GM21528 (cell line): ENCODE measurements at regions not wholly inside any gene's neighbourhood (a gene's known extent, or its start where the extent isn't known, plus 50 kb on each side); places are given as distances from the start of the nearest gene placed in this dataset.
"Not testable (repeated sequence)": the region's sequence is repeated elsewhere in the genome, so short reads cannot be mapped to it uniquely, and the experiment has no call there.

ENCODE experiments used
- ATAC-seq: cut with Tn5 transposase; IDR thresholded peaks from one replicate; pipeline ENCODE4 v1.9.1; 2021; ENCODE audit warnings: mild to moderate bottlenecking, moderate library complexity; ENCODE audit not compliant: unreplicated experiment, low FRiP score

DNA sequence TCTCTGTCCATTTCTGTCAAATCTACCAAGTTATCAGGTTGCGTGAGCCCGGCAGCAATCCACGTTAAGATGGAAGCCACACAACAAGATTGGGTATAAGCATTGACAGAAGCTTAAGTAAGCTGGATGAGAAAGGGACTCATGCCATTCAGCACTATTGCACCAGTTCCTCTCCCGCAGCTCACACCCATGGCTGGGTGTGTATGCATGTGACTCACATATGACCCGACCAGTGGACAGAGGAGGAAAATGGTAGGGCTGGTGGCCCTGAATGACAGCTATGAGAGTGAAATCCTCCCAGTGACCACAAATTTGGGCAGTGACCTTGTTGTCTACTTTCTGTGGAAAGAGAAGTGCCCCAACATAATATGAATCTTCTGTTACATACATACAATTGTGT, 113.5 kb downstream of the OTOR start:
- ATAC-seq, result no peak

DNA sequence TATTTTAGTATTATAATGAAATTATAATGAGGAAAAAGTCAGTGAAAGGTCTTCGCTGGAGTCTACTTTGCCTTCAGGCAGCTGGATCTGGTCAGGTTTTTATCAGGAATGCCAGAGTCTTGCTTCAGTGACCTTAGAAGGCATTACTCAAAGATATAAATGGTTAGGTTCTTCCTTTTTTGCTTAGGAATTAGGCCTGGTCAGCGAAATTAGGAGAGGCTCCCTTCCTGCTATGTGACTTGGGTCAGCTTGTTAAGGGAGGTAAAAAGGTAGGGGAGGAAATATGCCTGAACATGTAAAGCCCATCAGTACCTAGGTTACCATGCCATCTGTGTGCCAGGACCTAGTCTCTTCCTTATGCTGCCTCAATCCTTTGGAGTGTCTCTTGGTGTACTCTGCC, 115.1 kb downstream of the OTOR start:
- ATAC-seq, result no peak

DNA sequence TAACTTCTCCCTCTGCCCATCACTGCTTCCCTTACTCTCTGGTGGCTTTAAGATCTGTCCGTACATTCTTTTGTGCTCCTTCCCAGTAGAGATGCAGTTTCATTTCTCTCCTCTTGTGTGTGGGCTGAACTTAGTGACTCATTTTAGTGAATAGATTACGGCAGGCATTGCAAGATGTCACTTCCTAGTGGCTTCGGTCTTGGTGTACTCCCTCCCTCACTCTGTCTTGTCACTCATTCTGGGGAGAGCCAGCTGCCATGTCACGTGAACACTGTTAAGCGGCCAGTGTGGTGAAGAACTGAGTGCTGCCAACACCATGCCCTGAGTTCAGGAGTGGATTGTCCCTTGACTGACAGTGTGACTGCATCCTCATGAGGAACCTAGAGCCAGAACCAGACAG, 115.9 kb downstream of the OTOR start:
- no peak for ATAC-seq

DNA sequence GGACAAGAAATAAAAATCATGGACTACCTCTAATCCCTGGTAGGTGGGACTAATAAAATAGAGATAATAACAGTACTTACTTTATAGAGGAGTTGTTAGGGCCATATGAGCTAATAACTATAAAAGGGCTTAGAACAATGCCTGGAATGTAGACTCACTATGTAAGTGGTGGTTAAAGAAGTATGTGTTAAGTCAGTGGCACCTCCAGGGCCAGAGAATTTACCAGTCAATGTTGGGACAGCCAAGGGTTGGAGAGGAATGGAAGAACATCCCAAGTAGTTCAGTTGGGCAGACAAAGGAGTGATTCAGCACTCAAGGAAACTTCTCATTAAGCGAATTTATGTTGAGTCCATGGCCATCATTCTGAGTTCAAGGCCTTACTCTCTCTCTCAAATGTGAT, 116.8 kb downstream of the OTOR start:
- no peak for ATAC-seq

DNA sequence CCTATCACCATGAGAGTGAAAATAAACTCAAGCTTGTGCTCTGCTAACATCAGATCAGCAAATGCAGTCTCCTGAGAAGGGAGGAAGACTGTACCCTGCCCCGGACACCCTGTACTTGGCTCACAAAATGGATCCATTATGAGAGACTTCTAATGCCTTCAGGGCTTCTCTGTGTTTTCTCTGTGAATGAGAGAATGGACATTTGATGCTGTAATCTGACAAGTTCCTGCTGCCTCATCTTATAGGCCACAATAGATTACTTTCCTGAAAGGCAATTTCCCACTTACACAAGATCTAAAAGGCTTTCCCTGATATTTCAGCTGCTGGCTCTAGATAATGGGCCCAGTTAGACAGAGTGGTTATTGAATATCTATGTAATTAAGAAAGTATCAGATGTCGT, 117.2 kb downstream of the OTOR start:
- ATAC-seq, result no peak

DNA sequence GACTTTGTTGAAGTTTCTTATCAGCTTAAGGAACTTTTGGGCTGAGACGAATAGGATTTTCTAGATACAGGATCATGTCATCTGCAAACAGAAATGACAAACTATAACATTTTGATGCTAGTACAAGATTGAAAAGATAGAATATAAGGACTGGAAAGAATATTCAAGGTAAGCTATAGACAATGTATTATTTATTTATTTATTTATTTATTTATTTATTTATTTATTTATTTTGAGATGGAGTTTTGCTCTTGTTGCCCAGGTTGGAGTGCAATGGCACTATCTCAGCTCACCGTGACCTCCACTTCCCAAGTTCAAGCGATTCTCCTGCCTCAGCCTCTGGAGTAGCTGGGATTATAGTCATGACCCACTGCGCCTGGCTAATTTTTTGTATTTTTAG, 125.0 kb downstream of the OTOR start:
- not testable (repeated sequence) for ATAC-seq

DNA sequence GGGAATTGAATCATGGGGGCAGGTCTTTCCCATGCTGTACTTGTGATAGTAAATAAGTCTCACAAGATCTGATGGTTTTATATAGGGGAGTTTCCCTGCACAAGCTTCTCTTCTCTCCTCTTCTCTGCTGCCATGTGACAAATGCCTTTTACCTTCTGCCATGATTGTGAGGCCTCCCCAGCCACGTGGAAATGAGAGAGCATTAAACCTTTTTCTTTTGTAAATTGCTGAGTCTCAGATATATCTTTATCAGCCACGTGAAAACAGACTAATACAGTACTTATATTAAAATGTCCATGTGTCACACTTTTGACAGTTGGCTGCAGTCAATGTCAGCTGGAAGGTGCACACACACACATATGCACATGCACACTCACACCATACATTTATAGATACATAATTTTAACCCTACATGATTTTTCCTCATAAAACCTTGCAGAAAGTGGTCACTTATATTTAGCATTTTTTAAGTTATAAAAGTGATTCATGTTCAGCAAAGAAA, 128.9 kb downstream of the OTOR start:
- ATAC-seq, result no peak

DNA sequence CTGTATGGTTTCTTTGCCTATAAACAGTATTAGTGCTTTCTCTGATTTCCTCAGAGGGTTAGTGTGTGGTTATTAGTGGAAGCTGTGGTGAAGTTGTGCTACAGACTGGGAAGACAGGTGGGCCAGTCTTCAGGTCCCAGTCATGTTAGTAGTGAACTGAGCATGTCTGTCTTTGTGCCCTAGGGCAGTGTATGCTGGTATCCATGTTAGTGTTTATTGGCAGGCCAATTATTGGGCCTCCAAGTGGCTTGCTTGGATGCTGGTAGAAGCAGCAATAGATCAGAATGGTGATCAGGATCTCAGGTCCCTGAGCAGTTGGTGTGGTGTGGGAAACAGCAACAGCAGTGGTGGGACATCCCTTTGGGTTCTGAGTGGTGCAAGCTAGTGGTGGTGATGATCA, 137.6 kb downstream of the OTOR start:
- no peak for ATAC-seq

DNA sequence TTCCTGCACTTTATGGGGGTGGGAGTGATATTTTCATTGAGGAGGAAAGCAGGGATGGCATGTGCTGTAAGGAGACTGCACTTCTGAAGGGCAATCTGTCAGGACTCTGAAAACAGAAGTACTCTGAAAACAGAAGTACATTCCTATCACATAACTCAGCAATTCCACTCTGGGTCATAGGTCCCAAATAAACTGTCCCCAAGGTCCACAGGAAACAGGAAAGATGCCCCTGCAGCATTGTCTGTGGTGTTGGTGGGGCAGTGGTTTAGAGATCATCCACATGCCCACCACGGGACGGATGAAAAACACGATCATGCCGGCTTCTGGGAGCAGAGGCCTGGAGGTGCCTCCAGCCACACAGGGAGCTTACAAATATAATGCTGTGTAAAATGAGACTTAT, 150.3 kb downstream of the OTOR start:
- no peak for ATAC-seq

DNA sequence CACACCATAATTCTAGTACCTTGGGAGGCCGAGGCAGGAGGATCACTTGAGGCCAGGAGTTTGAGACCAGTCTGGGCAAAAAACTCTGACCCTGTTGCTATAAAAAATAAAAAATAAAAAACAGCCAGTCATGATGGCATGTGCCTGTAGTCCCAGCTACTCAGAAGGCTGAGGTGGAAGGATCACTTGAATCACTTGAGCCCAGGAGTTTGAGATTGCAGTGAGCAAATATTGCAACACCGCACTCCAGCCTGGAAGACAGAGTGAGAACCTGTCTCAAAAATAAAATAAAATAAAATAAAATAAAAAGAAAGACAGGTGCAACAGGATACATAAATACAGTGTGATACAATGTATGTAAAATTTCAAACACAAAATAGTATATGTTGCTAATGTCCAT, 154.5 kb downstream of the OTOR start:
- ATAC-seq, result no peak

DNA sequence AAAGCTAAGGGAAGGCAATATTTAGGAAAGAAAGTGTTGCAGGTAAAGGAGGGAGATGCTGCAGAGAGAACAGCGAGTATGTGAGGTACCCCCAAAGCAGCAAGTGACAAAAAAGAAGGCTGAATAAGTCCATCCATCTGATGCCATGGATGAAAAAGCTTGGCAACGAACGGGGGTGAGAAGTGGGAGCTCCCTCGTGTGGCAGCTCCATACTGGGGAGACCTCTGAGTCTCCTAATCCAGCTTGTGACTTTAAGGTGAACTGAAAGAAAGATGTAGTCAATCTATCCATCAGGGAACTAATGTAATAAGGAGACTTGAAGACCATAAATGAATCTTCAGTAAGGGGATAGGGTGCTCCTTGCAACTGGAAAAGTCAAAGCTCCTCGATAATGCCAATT, 156.6 kb downstream of the OTOR start:
- ATAC-seq, result no peak

DNA sequence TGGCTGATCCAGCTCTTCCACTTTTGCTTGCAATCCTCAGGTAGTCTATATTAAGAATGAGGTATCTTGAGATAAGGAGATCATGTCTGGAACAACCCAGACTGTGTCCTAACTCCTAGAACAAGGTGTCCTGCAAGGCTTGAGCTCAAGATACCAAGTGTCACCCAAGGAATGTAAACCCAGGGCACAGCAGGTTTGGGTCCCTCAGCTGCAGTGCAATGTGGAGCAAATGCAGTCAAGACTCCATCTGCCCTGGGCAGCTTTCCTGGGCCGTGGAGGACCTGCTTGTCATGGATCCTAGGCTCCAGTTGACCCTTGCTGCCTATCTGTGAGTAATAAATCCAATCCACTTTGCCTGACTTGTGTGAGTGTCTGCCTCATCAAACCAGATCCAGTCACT, 166.1 kb downstream of the OTOR start:
- no peak for ATAC-seq

DNA sequence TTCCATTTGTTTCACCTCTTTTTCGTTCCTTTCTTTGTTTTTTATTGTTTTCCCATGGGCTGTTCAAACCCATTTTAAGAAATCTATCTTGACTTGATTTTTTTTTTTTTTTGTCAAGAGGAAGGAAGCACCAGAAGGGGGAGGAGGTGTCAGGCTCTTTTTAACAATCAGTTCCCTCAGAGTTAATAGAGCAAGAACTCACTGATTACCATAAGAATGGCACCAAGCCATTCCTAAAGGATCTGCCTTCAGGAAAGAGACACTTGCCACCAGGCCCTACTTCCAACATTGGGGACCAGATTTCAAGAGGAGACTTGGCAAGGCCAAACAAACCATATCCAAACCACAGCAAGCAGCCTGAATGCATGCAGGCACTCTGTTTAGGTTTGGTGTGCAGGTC, 168.0 kb downstream of the OTOR start:
- no peak for ATAC-seq

DNA sequence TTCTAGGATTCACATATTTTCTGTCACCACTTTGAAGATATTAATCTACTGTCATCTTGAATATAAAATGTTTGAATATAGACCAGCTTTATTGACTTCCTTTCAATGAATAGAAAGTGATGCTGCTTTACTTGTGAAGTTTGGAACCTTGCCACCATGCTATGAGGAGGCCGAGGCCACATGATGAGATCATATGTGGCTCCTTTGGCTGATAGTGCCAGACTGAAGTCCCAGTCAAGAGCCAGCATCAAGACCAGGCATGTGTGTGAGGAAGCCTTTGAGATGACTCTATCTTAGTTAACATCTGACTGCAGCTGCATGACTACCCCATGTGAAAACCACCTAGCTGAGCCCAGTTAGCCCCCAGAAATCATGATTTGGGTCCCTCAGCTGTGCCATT, 169.5 kb downstream of the OTOR start:
- ATAC-seq, result no peak

DNA sequence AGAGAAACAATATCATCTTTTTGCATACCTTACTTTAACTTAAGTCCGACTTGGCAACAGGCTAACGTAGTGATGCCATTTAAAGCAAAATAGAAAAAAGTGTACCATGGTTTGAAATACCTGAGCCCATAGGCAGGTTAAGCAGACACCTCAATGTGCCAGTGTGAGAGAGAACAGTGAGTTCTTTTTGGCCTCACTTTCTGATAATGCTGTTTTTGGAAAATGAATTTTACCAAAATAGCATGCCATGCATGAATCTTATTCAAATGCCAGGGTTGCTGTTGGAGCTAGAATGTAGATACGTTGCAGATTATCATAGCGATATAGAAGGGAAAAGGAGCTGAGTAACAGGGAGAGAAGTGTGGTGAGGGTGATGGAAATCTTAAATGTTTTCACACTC, 170.2 kb downstream of the OTOR start:
- no peak for ATAC-seq

DNA sequence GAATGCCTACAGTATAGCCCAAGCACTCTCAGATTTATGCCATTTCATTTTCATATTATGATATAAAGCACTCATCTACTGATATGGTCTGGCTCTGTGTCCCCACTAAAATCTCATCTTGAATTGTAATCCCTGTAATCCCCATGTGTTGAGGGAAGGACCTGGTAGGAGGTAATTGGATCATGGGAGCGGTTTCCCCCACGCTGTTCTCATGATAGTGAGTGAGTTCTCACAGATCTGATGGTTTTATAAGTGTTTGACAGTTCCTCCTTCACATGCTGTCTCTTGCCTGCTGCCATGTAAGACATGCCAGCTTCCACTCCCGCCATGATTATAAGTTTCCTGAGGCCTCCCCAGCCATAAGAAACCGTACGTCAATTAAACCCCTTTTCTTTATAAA, 171.7 kb downstream of the OTOR start:
- ATAC-seq, result no peak

DNA sequence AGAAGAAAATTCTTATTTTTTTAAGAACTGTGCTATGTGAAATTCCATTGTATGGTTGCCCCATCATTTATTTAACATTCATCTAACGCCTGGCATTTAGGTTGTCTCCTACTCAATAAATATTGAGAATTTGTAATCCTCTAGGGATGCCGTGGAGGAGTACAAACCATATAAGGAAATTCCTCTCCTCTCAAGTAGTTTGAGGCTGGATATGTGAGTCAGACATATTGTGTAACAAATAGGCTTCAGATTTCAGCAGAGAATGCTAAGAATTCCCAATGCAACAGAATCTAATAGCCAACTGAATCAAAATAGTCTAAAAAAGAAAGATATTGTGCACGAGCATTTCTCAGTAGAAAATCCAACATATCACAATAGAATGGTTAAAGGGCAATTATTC, 174.7 kb downstream of the OTOR start:
- no peak for ATAC-seq

DNA sequence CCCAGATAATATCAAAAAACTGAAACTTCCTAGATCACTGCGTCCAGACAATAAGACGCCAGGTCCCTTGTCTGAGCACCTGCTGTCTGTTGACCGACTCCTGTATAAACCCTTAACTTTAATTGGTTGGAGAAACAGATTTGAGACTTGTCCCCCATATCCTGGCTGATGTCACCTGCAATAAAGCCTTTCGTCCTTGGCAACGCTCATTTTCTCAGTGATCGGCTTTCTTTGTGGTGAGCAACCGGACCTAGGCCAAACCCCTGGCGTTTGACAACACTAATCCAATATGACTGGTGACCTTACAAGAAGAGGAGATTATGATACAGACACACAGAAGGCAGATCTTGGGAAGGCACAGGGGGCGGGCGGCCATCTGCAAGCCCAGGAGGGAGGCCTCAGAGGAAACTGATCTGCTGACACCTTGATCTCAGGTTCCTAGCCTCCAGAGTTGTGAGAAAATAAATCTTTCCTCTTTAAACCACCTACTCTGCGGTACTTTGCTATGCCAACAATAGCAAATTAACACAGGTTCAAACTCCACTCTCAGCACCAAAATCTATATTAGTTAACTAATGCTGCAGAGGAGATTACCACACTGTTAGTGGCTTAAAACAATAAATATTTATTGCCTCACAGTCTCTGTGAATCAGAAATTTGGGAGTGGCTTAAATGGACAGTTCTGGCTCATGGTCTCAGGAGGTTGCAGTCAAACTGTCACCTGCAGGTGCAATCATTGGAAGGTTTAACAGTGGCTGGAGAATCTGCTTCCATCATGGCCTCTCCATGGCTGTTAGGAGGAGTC, 178.7 kb downstream of the OTOR start:
- no peak for ATAC-seq

DNA sequence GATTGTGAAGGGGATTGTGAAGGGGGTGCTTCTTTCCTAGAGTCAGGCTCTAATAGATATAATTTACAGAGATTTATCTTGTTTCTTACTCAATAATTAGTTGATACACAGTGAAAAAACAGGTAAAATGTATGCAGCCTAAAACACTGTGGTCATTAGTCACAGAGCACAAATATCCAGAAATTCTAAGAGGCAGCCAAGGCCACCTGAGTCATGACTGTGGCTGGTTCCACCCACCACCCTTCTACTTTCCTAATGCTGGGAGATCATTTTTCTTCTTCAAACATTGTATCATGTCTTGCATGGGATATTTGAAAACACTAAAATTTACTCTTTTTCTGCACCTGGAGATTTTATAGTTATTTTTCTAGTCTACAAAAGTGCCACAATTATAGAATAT, 181.6 kb downstream of the OTOR start:
- no peak for ATAC-seq

DNA sequence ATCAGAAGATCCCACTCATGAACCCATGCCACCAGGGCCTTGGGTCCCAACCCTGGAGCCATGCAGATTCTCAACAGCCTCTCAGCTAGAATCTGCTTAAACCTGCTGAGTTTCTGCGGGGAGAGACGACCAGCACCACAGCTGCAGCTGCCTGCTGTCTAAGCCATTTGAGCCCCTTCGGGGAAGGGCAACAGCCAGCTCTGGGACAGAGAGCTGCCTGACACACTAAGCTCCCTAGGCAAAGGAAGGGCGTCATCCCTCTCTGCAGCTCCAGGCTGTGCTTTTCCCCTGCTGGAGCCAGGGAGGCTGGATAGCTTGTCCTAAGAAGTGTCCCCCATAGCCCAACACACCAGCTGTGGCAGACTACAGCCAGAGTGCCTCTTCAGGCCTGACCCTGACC, 182.5 kb downstream of the OTOR start:
- ATAC-seq, result no peak

DNA sequence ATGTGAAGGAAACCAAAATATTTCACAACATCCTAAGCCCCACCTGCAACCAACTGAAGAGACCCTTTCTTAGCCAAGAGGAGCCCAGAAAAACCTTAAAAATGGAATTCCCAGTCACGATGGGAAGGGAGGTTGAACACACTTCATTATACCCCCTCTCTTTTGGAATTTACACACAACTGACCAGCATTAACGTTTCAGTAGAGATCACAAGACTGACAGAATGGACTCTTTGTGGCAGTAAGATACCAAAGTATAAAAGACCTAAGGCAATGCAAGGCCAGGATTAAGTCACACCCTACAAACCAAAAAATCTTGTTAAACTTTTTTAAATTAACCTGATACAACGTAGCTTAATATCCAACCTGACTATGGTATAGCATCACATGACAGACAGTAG, 190.9 kb downstream of the OTOR start:
- ATAC-seq, result no peak

DNA sequence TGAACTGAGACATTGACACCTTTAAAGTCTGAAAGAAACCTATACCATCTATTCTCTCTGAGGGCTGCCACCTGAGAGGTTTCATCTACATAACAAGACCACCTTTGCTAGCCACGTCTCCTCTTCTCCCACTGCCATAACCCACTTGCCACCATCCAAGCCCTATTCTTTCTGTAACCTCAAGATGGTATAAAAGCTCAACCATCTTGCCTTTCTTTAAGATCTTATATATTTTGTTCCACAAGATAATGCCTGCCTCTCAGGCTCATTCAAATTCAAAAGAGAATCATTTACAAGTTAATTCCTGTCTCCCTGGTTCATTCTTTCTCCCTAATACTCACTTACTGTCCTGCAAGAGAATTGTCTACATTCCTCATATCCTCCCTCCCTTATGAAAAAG, 192.5 kb downstream of the OTOR start:
- ATAC-seq, result no peak

DNA sequence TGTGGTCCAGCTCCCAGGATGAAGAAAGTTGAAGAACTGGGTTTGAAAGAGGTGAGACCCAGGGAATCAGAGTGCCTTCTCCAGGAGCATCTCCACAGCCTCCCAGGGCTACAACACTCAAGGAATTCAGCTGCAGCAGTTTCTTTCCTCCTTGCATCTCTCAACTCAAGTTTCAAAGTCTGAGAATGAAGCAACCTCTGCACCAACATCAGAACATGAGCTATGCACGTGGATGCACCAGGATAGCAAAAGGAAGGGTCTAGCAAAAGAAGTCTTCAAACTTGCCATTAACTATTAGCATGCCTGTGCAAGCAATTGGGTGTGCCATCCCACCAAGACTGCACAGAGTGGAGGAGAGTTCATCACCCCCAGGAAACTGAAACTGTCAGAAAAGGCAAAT, 193.9 kb downstream of the OTOR start:
- no peak for ATAC-seq
